ENCODE measurements at regions not wholly inside any gene's neighbourhood (a gene's known extent, or its start where the extent isn't known, plus 50 kb on each side); places are given as distances from the start of the nearest gene placed in this dataset.

DNA sequence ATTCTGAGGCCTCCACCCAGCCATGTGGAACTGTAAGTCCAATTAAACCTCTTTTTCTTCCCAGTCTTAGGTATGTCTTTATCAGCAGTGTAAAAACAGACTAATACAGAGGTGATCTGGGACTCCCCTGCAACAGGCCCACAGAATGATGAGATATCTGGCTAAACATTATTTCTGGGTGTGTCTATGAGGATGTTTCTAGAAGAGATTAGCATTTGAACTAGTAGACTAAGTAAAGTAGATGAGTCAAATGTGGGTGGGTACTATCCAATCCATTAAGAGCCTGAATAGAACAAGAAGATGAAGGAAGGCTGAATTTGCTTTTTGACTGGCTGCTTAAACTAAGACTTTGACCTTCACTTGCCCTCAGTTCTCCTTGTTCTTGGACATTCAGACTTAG lies 396.5 kb upstream of the LRRC7 start:
- no peak for DNase-seq

DNA sequence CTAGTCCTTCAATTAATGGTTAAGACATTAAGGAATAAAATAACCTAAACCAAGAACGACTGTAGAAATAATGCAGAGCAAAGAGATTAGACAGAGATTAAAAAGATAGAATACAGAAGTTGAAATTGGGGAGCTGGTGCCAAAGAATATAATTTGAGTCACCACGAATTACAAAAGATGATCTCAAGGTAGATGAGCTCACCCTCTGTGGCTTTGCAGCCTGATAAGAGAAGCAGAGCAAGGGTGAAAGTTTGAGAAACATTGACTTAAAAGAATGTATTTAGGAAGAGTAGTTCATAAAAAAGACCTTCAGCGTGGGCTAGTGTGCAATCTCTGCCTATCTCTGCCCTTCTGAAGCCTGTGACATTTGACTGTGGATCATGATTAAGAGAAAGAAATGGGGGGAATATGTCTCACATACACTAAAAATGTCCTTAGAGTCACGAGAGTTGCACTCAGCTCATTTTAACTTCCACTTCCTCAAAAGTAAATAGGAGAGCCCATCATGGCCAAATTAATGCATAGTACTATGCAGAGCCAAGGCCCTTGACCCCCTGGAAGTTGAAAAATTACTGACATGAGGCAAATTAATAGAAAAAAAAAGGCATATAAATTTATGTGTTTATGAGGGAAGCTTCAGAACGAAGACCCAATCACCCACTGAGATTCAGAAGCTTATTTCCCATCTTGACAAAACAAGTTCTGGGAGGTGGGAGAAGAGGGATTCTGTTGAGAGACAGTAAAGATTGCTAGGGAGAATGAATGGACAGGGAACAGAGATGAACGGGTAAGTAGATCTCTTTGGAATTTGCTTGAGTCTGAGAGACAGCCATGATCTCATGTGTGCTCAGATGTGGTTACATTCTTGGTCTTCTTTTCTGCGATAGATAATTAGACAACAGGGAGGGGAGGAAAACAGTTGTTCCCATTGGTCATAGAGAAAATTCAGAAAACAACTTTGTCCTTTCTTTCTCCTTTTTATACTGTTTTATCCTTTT lies 395.4 kb upstream of the LRRC7 start:
- no peak for DNase-seq

- peak; percentile 8 for DNase-seq
These were observed 392.7 kb upstream of the LRRC7 start for GRCh38 chr1:69175053-69175452.

GRCh38 chr1:69180358-69180757 lies 387.4 kb upstream of the LRRC7 start:
- no peak for DNase-seq

- DNase-seq, result no peak
These were observed 382.3 kb upstream of the LRRC7 start for GRCh38 chr1:69185378-69185777.

GRCh38 chr1:69191335-69191734 lies 376.4 kb upstream of the LRRC7 start:
- peak; percentile 92 for DNase-seq

GRCh38 chr1:69195136-69195535 lies 372.6 kb upstream of the LRRC7 start:
- DNase-seq, result peak; percentile 42

GRCh38 chr1:69196071-69196470 lies 371.7 kb upstream of the LRRC7 start:
- peak; percentile 2 for DNase-seq

GRCh38 chr1:69197816-69198215 lies 369.9 kb upstream of the LRRC7 start:
- no peak for DNase-seq

GRCh38 chr1:69201716-69202115 lies 366.0 kb upstream of the LRRC7 start:
- no peak for DNase-seq

GRCh38 chr1:69203166-69203565 lies 364.6 kb upstream of the LRRC7 start:
- no peak for DNase-seq

DNA sequence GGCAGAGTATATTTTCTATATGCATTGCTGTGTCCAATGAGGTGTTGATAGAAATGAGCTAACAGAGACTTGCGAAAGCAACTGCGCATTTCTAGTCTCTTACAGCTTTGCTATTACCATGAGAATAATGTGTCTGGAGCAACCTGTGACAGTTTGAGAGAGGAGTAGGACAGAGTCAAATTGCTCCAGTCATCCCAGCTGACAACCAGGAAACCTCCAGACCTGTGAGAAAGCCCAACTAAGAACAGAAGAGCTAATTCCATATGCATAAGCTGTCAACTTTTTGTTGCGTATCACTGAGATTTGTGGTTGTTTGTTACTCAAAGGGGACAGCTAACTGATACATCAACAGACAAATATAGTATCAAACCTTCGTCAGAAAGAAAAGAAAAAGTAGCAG lies 354.1 kb upstream of the LRRC7 start:
- no peak for DNase-seq

DNA sequence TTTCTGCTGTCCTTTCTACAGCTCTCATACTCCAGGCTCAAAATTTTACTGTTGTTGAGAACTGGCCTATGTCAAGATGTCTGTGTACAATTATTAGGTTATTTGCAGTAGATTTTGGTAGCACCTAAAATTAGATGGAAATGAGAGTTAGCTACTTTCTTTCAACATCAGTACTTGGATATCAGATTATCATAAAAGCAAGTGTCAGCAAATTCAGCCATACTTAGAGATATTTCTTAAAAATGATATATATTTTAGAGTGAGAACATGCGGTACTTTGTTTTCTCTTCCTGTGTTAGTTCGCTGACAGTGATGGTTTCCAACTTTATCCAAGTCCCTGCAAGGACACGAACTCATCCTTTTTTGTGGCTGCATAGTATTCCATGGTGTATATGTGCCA lies 351.8 kb upstream of the LRRC7 start:
- no peak for DNase-seq

- DNase-seq, result no peak
These were observed 347.1 kb upstream of the LRRC7 start for GRCh38 chr1:69220672-69221071.

- DNase-seq, result peak; percentile 87
These were observed 346.2 kb upstream of the LRRC7 start for GRCh38 chr1:69221524-69221923.

DNA sequence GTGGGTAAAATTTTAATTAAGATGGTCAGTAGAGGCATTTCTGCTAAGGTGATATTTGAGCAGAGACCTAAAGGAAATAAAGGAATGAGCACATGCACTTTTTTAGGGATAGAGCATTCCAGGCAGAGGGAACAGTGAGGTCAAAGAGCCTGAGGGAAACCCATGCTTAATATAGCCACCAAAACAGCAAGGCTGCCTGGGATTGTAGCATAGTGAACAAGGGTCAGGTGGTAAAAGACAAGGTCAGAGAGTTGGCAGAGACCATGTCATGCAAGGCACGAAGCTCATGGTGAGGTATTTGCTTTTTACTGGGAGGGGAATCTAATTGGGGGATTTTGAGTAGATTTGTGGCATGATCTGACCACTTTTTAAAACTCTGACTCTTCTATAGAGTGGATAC lies 344.6 kb upstream of the LRRC7 start:
- DNase-seq, result no peak

GRCh38 chr1:69228501-69228900 lies 339.2 kb upstream of the LRRC7 start:
- DNase-seq, result no peak

GRCh38 chr1:69230208-69230607 lies 337.5 kb upstream of the LRRC7 start:
- no peak for DNase-seq

GRCh38 chr1:69233463-69233862 lies 334.3 kb upstream of the LRRC7 start:
- DNase-seq, result peak; percentile 56

DNA sequence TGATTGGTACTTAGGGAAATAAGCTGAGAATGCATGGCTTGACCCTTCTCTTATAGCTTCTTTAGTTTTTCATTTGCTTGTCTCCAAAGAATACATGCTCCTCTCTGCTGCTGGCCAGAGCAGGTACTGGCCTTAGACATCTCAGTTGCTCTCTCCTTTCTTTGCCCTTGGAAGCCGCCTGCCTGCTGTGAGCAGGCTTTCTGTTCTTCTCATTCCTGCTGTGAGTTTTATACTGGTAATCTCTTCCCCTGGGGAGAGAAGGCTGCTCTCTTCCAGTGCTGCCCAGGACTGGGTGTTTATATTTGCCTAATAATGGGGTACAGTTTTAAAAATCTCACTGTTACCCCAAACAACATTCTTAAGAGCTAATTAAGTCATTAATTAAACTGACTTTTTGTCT lies 323.5 kb upstream of the LRRC7 start:
- peak; percentile 67 for DNase-seq

GRCh38 chr1:69246109-69246508 lies 321.6 kb upstream of the LRRC7 start:
- peak; percentile 46 for DNase-seq

GRCh38 chr1:69246710-69247109 lies 321.0 kb upstream of the LRRC7 start:
- peak; percentile 71 for DNase-seq

DNA sequence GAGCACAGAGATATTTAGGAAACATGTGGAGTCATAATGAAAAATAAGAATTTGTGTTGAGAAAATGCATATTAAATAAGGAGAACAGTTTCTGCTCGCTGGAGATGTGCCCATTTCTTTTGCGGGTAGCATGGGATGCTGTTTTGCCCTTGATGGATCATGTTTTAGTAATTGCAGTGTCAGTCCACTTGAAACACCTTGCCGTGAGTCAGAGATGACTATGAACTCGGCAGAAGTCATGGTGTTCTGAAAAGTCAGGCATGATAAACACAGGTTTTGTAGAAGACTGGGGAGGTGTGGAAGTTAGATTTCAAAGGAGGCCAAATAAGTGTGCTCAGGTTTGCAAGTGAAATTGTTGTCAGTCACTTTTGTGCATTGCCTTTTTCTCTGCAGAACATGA lies 315.0 kb upstream of the LRRC7 start:
- no peak for DNase-seq

GRCh38 chr1:69256036-69256435 lies 311.7 kb upstream of the LRRC7 start:
- DNase-seq, result no peak

DNA sequence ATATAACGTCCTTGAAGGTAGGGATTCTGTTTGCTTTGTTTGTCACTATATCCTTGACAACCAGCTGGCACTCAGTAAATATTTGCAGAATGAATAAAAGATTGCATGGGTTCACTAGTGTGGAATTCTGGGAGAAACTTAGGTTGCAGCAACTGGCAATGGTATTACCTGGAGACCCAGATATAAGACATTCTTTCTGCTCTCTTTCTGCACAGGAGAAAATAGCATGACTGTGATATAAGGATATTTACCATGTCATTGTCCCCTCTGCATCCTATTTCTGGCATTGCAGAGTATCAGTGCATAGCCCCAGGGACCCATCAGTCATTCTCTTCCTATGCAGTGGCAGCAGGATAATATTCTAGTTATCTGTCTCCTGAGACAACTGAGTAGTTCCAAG lies 308.9 kb upstream of the LRRC7 start:
- DNase-seq, result peak; percentile 35

Data from NCI-H69 (cell line).